Stimulated activated CD4-positive, alpha-beta T cell treated with anti-CD3 and anti-CD28 coated beads, Interleukin-2, amount 100 ng/mL, for 4 hours (primary cell): ENCODE measurements at regions not wholly inside any gene's neighbourhood (a gene's known extent, or its start where the extent isn't known, plus 50 kb on each side); places are given as distances from the start of the nearest gene placed in this dataset.

Source experiments
- DNase-seq: peaks from one replicate; pipeline ENCODE4 v3.0.0-alpha.2; 2020; ENCODE audit warnings: low read depth

- DNase-seq: no peak
Measured at GRCh38 chr10:83252596-83252995, 886.7 kb upstream of the GHITM start.

GRCh38 chr10:83253011-83253671 lies 886.2 kb upstream of the GHITM start:
- DNase-seq: no peak

- DNase-seq: no peak
Measured at GRCh38 chr10:83254698-83255097, 884.6 kb upstream of the GHITM start.

- no peak for DNase-seq
Measured at GRCh38 chr10:83262434-83262833, 876.9 kb upstream of the GHITM start.

GRCh38 chr10:83272666-83273434 lies 866.5 kb upstream of the GHITM start:
- DNase-seq: no peak

GRCh38 chr10:83274088-83274487 lies 865.2 kb upstream of the GHITM start:
- DNase-seq: no peak

GRCh38 chr10:83276971-83277370 lies 862.3 kb upstream of the GHITM start:
- DNase-seq: no peak

GRCh38 chr10:83283151-83283550 lies 856.2 kb upstream of the GHITM start:
- DNase-seq: no peak

GRCh38 chr10:83287374-83287773 lies 851.9 kb upstream of the GHITM start:
- no peak for DNase-seq

- no peak for DNase-seq
Measured at GRCh38 chr10:83289373-83289772, 849.9 kb upstream of the GHITM start.

- no peak for DNase-seq
Measured at GRCh38 chr10:83289948-83290347, 849.4 kb upstream of the GHITM start.

- no peak for DNase-seq
Measured at GRCh38 chr10:83301732-83302131, 837.6 kb upstream of the GHITM start.

GRCh38 chr10:83302623-83303022 lies 836.7 kb upstream of the GHITM start:
- no peak for DNase-seq

- DNase-seq: no peak
Measured at GRCh38 chr10:83310688-83311087, 828.6 kb upstream of the GHITM start.

- no peak for DNase-seq
Measured at GRCh38 chr10:83312570-83312969, 826.7 kb upstream of the GHITM start.

- no peak for DNase-seq
Measured at GRCh38 chr10:83332690-83333089, 806.6 kb upstream of the GHITM start.

- no peak for DNase-seq
Measured at GRCh38 chr10:83333566-83333965, 805.7 kb upstream of the GHITM start.

- DNase-seq: no peak
Measured at GRCh38 chr10:83343676-83344075, 795.6 kb upstream of the GHITM start.

- DNase-seq: no peak
Measured at GRCh38 chr10:83346266-83346910, 792.9 kb upstream of the GHITM start.

- no peak for DNase-seq
Measured at GRCh38 chr10:83352588-83352987, 786.7 kb upstream of the GHITM start.

GRCh38 chr10:83354456-83354855 lies 784.9 kb upstream of the GHITM start:
- DNase-seq: no peak

- no peak for DNase-seq
Measured at GRCh38 chr10:83357004-83357403, 782.3 kb upstream of the GHITM start.

- no peak for DNase-seq
Measured at GRCh38 chr10:83357627-83358026, 781.7 kb upstream of the GHITM start.
